Fibroblast of peridontal ligament (primary cell): ENCODE measurements at regions not wholly inside any gene's neighbourhood (a gene's known extent, or its start where the extent isn't known, plus 50 kb on each side); places are given as distances from the start of the nearest gene placed in this dataset.

Experiments
- DNase-seq: peaks from one replicate; pipeline ENCODE4 v3.0.0-alpha.2; 2010; ENCODE audit errors: extremely low read depth

DNA sequence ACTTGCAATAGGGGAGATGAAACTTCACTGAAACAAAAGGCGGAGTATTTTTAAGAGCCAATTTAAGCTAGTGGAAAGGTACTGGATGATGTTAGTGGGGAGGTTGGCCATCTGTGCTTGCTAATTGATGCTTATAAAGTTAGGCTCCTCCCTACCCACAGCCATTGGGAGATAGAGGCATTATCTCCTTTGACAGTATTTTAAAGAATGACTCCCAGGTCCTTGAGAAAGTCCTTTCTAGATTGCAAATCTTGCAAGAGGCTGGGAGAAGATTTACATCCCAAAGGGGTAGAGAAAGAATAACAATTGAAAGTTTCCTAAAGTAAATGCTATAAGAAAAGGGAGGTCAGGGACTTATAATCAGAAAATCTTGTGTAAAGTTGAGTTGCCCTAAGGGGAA lies 282.6 kb downstream of the BRINP1 start:
- DNase-seq: no peak

- no peak for DNase-seq
These were observed 281.2 kb downstream of the BRINP1 start for GRCh38 chr9:119088002-119088547.

DNA sequence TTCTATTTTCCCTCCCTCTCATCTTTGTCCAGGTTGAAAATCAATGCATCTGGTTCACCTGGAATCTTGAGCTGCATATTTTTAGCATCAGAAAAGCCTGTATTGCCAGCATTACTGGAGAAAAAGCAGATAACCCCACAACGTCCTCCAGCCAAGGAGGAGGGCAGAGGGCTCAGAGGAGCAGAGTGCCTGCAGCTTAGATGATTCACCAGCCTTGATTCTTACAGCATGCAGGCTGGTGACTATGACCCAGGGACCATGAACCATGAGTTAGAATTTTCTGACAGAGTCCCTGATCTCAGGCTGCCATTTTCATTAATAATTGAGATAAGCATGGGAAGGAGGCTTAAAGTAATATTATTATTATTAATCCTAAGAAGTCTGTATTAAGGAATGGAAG lies 278.2 kb downstream of the BRINP1 start:
- no peak for DNase-seq

DNA sequence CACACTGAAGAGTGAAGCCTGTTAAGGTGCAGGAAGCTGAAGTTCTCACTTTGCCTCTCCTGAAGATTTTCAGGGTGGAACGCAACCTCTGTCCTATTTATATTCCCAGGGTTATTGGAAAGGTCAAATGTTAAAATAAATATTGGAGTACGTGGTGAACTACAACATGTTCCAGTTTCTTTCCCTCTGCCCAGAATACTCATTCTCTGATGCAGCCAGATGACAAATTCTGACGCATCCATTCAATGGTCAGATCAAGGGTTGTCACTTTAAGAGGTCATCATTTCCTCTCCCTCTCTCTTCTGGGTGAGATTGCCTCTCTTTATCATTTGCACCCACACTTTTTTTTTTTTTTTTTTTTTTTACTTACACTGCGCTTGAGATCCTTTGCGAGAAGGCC lies 277.1 kb downstream of the BRINP1 start:
- no peak for DNase-seq

DNA sequence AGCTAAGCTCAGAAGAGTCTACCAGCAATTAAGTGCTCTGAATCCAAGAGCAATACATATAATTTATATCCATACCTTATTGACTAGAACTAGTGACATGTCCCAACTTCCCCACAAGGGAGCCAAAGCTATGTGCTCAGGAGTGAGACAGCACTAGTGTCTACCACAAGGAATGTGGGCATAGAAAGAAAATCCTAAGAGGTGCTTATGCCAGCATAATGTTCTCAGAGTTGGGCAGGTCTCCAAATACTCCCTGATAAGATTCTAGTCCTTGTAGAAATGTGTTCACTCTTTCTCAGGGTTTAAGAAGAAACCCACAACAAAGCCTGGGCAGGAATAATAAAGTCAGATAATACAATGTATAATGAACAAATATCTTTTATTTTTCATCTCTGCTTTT lies 275.1 kb downstream of the BRINP1 start:
- no peak for DNase-seq

DNA sequence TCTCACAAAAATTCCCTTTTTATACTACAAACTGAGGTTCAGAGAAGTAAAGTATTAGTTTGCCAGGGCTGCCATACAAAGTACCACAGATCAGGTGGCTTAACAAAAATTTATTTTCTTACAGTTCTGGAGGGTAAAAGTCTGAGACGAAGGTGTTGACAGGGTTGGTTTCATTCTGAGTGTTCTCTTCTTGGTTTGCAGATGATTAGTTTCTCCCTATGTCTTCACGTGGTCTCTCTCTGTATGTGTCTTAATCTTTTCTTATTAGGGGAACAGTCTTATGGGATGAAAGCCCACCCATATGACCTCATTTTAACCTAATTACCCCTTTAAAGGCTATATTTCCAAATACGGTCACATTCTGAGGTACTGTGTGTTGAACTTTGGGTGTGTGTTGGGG lies 274.2 kb downstream of the BRINP1 start:
- no peak for DNase-seq

DNA sequence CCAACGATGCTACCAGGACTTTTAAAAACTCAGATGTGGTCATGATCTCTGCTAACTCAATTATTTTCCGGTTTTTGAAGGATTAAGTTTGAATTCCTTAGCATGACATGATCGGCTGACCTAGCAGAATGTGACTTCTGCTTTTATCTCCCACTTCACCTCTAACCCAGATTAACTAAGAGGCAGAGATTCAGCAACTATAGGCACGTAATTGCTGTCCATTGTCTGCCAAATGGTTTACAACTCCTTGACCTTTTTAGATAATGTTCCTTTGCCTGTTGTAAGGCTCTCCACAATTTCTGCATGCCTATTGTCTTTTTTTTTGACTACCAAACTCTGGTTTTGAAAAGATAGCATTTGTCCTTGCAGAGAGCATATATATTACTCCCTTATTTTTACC lies 268.2 kb downstream of the BRINP1 start:
- DNase-seq: no peak

GRCh38 chr9:119114681-119115080 lies 254.6 kb downstream of the BRINP1 start:
- DNase-seq: no peak
